Daoy (cell line): ENCODE measurements at regions not wholly inside any gene's neighbourhood (a gene's known extent, or its start where the extent isn't known, plus 50 kb on each side); places are given as distances from the start of the nearest gene placed in this dataset.

Source experiments
- DNase-seq: peaks from one replicate; pipeline ENCODE4 v3.0.0-alpha.2; 2015; ENCODE audit warnings: low read depth

DNA sequence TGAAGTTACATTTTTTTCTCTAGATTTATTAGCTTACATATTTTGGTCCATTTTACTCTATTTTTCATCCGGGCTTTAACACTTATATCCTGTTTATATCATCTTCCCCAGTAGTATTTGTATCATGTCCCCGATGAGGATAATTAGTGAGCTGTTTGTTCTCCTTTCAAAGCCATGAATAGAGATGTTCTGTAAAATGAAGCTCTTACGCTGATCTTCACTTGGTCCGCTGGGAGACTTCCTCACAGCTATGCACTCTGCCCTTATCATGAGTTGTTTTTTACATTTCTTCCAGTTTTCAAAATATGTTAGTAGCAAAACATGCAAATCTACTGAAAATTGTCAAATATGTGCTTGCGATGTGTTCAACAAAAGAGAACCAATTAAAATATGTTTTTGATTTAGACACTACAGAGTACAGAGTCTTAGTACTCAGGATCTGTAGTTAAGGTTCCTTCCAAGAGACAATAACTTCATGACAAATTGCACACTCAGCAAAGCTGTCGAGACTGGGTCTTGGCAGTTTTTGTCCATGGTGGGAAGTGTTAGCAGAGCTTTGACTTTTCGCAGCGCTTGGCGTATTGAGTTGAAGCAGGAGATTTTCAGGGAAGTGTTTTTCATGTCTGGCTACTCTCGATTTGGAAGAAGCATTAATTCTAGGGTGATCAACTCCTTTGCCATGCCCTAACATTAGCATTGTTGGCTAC, 292.0 kb upstream of the ADAMTS5 start:
- no peak for DNase-seq

DNA sequence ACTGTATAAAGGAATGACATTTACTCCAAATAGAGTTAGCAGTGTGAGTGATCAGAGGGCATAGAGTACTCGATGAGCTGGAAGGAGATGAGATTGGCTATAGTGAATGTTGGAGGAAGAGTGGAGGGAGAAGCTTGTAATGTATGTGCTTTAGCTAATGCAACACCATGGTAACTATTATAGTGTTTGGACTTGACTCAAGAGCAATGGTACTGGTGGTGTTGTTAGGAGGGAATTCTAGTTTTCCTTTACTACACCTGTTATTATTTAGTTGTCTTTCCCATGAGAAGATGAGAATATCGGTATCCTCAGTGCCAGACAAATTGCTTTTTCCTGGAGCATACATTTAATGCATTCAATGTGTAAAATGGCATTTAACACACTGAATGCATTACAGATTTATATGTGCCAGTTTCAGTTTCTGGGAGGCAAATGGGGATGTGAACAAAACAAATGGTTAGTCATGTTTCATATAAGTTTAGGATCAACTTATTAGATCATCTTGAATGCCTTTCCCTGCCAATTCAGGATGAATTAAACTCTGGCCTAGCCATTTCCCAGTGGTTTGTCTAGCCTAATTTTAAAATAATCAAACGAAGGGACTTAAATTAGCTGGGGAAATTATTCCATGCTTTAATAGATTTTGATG, 291.1 kb upstream of the ADAMTS5 start:
- no peak for DNase-seq

DNA sequence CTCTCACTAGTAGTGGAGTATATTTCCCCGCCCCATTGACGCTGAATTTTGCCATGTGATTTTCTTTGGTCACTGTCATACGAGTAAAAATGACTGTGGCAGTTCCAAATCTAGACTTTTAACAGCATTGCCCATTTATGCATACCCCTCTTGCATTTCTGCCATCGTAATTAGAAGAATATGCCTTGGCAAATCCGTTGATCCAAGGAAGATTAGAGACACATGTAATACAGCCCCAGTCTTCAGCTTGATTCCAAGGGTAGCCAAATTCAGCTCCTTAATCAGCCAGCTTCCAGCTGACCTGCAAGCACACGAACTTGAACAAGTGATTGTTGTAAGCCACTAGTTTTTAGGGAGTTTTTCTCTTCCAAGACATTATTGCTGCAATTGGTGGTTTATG, 290.3 kb upstream of the ADAMTS5 start:
- no peak for DNase-seq

DNA sequence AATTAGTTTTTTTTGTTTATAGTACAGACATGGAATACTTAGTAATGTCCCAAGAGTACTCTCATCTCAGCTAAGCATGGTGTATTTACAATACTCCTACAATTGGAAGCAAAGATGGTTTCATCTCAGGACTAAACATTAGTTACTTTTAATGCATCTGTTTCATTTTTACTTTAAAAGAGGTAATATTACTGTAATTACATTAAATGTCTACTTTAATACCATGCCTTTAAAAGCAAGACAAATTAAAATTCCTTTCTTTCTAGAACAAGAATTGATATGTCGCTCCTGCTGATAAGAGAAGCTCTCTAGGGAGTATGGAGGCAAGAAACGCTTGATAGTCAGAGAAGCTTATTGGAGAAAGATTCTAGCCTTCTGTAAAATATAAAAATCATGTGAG, 284.9 kb upstream of the ADAMTS5 start:
- no peak for DNase-seq

DNA sequence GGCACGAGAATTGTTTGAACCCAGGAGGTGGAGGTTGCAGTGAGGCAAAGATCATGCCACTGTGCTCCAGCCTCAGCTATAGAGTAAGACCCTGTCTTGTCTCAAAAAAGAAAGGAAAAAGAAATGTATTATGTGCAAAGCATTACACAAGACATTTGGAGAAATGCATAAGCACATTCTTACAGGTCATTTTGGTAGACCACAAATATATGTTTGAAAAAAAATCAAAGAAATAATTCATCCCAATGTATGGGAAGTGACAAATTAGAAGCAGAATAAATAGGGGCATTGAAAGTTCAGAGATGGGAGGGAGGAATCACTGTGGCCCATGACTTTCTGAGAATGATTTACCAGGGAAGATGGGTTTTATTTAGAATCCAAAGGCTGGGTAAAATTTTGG, 283.5 kb upstream of the ADAMTS5 start:
- no peak for DNase-seq

DNA sequence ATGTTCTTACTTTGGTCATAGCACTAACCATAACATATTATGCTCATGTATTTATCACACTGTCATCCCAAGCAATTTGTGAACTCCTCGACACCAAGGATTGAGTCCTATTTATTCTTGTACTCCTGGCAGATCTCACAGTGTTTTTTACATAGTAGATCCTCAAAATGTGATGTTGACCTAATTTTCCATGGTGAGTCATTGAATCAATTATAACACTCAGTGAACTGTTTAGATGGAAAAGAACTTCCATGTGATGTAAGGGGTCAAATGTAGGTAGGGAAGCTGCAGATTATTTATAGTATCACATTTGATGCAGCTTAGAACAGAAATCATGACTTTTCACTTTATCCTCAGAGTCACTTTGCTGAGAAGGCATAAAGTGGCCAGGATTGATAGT, 281.9 kb upstream of the ADAMTS5 start:
- DNase-seq = no peak

DNA sequence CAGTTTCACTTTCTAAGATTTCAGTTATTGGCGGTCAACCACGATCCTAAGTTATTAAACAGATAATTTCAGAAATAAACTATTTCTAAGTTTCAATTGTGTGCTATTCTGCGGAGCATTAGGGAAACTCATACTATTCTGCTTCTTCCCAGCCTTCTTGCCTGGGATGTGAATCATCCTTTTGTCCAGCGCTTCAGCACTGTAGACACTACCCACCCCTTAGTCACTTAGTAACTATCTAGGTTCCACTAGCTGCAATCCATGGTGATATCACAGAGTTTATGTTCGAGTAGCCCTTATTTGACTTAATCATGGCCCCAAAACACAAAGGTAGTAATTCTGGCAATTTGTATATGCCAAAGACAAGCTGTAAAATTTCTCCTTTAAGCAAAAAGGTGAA, 279.9 kb upstream of the ADAMTS5 start:
- peak; percentile 63 for DNase-seq

DNA sequence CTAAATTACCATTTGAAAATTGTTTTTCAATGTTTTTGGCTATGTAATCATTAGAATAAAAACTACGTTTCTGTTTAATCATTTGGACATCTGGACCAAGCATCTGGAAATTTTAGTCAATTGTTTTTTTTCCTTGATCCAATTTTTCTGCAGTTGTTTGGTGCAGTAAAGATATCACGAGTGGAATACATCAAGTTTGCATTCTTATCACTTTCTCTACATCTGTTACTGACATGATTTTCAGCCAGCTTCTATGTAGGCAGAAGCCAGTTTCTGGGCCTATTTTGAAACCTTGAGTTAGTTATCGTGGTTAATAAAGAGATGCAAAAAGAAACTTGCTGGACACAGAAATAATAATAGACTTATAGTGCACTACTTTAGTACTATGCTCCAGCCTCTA, 277.9 kb upstream of the ADAMTS5 start:
- no peak for DNase-seq

DNA sequence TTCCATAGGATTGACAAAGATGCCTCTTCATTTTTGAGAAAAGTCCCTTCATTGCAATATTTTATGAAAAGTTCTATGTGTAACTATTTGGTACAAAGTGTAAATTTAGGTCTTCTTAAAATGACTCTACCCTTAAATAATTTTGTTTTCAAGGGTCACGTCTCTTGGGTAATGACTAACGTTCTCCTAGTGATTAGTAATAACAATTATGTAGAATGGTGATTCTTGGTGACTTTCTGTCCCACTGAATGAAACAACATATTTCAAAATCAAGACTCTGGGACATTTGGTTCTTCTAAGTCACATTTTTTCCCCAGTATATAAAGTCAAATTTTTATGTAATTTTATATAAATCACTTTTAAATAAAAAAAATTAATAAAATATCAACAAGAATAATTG, 277.5 kb upstream of the ADAMTS5 start:
- DNase-seq = no peak

DNA sequence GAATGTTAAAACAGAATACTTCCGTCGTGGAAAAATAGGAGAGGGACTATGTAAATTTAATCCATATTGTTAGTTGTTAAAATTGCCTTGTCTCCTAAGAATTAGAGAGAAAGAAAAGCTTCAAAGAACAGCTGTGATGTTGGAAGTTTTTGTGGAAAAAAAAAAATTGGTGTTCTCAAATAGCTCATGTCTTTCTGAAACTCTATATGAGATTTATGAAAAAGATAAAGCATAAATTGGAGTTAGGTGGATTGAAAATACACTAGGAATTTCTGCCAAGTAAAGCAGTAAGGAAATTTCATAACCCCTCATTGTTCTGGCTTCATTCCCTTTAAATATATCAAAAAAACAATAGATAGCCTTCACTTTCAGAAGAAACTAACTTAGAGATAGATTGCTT, 274.0 kb upstream of the ADAMTS5 start:
- no peak for DNase-seq

DNA sequence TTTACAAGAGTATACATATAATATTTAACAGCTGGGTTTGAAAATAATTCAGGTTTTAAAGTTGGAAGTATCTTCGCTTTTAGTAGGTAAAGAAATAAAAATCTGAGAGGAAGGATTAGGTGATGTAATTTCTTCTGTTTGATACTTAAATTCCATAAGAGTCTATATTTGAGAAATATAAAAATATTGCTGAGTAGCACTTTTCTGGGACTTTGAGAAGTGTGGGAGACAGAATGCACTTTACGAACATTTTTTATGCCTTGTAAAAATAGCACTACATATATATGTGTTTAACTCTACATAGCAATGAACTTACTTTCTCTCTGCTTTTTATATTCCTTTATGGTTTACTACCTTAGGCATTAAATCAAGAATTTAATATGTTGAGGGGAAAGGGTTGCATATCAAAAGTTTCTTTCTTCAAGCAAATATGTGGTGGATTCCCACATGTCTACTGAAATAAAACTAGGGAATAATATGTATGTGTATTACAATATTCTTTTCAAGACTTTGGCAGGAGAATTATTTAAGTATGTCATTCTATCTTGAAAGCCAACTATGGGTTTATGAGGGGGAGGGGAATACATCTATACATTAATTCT, 266.7 kb upstream of the ADAMTS5 start:
- DNase-seq = no peak

DNA sequence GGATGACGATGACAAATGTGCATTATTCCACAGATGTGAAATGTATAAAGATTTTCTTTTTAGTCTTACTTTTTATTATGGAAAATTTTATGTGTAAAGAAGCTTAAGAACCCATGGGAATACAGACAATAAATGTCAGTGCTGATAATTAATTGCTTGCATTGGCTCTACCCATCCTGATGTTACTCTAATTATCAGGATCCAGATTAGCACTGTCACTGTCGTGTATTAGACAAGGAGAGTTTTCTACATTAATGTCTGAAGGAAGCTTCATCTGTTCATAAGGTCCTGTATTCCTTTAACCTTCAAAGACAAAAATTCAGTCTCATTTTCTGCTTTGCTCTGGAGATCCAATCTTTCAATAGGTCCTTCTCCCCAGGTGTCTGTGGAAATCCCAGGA, 259.1 kb upstream of the ADAMTS5 start:
- no peak for DNase-seq

DNA sequence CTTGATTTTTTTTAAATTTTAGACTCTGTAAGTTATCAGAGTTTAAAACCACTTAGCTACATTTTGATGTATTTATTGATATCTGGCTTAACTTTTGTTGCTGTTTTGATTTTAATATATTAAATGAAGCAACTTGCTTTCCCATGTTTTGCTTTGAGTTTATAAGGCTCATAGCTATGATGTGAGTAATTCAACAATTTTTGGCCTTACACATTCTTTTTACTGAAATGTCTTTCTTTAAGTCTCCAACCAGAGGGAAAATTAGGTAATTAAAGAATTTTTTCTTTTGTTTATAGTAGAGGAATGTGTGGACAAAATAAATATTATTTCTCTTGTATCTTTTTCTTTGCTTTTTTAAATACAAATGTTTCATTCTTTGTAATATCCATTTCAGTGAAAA, 258.3 kb upstream of the ADAMTS5 start:
- DNase-seq = no peak

DNA sequence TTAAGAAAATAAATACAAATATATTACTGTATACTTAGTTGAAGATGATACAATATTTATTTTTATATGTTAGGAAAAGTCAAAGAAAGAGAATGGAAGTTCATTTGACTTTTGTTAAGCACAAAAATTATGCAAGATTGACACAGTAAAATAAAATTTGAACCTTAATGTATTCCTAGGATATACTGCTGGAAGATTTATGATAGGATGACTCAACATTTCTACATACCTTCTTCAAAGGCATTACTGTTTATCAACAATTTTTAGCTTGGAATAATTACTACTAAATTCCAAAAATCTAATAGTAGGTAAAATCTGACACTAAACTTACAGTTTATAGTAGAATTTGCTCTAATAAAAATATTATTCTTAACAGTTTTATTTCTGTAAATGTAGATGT, 257.3 kb upstream of the ADAMTS5 start:
- DNase-seq = no peak

DNA sequence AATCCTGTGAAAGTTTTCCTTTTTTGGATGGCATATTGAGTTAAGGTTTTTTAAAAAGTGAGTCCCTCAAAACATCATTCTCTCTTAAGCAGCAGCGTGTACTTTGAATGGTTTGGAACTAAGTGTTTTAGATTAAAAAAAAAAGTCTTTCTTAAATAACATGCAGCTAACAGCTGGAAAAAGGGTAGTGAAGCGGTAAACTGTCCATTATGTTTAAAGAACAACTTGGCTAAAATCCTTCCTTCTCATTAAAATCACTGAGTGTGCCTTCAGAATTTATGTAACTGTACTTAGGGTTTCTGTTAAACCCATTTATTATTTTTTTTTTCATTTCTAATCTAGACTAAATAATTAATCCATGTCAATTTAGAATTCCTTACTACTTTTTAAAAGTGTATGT, 254.2 kb upstream of the ADAMTS5 start:
- no peak for DNase-seq

DNA sequence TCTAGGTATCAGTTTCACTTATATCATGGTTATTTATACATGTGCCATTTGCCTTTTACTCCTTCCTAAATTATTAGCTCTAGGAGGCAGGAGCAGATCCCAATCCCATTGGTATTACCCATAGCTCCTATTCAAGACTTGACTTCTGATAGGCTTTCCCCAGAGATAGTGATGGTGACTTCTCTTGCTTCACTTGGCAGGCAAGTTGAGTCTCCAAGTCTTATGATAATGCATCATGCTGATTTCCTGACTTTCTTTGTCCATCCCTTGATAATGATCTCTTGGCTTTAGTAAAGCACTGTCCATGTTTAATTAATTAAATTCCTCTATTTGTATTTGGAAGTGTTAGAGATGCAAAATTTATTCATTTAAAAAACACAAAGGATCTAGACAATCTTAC, 253.5 kb upstream of the ADAMTS5 start:
- DNase-seq = no peak

DNA sequence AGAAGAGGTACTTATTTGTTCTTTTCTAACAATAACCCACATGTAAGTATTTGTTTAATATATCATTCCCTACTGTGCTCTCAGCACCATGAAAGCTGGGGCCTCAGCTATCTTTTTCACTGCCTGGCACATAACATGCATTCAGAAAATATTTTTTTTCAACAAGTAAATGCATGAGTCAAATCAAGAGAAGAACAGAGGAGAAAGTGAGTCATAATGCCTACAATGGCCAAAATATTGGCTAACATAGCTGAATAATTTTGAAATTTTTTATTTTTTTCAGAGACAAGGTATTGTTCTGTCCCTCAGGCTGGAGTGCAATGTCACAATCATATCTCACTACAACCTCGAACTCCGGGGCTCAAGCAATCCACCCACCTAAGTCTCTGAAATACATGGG, 252.2 kb upstream of the ADAMTS5 start:
- no peak for DNase-seq

DNA sequence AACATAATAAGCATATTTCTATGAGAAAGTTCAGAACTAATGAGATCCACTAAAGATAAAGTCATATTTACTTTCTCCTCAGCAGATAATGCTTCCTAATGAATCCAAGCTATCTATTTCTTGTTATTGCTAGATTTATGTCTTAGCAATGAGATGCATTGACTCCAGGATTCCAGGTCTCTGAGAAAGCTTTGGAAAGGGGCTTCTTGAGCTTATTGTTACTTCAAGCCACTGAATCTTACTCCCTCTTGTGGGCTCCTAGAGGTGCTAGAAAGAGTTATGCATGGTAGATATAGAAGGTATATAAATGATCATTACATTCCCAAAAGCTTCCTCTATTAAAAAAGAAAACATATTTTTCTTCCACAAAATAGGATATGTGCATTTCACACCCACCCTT, 246.4 kb upstream of the ADAMTS5 start:
- no peak for DNase-seq

DNA sequence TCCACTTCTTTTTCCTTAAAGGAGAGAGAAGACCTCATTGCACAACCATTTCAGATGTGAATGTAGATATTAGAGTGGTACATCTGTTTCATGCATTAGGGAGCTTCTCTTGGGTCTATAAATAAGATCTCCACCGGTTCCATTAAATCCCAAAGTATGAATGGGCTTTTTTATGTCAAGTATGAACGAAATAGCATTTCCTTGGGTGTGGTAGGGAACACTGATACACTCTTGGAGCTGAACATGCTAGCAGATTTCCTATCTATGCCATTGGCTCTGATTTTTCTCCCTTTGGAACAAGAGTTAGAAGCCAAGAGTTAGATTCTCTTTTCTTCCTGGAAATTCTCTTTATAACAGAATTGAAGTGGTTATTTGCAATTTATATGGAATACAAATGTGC, 245.6 kb upstream of the ADAMTS5 start:
- no peak for DNase-seq

DNA sequence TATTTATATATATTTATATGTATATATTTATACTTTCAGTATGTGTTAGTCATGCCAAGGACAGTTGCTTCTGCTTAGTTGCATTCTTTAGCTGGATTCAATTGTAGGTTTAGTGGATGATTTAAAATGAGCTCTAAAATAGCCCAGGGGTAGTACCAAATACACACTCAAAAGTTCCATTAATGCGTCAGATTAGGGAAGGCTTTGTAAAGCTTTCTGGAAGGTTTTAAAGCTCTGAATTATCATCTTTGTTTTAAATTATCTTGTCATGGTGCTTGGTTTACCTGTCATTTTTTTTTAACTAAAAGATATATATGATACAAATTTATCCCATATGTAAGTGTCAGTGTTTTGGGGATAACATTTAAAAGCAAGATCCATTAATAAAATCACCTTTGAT, 242.7 kb upstream of the ADAMTS5 start:
- no peak for DNase-seq

DNA sequence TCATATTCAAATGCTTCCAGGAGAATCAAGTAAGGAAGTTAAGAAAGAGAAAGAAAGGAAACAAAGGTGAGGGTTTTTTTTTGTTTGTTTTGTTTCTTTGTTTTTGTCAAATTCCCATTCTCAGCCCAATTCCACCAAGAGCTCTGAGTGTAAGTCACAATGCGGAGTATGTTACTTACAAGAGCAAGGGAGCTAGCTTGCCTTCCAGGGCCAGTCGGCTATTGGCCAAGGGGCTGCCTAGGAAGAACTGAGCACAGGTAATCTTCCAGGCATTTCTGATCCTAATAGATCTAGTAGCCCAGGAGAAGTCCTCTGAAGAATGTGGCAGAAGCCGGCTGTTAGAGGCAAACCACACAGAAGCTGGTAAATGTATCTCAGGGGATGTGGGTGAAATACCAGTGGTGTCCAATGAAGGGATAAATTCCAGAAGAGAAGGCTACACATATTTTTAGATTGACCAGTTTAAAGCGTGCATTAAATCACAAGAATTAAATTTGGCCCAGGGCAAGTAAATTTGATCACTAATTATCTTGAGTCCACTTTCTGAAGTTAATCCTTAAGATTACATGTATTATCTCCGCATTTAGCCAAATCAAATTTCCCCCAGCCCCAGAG, 239.6 kb upstream of the ADAMTS5 start:
- peak; percentile 8 for DNase-seq

DNA sequence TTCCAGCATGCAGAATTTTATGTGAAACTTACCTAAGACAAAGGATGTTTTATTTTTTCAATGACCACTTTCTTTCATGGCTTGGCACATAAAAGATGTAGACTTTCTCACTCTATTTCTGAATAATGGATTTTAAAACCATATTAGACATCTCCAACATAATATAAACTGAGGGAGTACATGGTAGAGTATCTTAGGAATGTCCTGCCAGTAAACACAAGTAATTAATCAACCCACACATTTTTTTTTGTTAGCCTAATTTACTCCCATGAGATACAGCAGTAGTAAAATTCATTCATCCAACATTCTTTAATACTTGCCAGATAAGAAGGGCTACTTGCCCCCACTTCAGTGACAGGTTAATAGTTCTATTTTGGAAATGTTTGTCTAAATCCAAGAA, 235.4 kb upstream of the ADAMTS5 start:
- no peak for DNase-seq

DNA sequence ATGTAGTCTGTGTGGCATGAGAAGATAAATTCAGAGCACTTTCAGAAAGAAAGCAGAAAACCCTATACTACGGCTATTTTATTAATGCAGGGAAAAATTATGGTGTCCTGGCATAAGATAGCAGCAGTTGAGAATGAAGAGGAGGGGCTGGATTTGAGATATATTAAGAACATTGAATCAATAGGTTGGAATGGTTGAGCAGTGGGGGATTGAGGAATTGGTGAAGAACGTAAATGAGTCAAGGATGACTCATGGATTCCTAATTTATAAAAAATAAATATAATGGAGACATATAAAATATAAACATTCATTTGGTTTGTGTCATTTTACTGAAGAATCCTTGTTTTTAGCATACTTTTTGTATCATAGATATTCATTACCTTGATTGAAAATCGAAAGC, 234.3 kb upstream of the ADAMTS5 start:
- no peak for DNase-seq
